ENCODE measurements at regions not wholly inside any gene's neighbourhood (a gene's known extent, or its start where the extent isn't known, plus 50 kb on each side); places are given as distances from the start of the nearest gene placed in this dataset.
A peak's percentile ranks its signal among the peaks of the same experiment; 100 is the strongest.
"Not testable (repeated sequence)": the region's sequence is repeated elsewhere in the genome, so short reads cannot be mapped to it uniquely, and the experiment has no call there.

DNA sequence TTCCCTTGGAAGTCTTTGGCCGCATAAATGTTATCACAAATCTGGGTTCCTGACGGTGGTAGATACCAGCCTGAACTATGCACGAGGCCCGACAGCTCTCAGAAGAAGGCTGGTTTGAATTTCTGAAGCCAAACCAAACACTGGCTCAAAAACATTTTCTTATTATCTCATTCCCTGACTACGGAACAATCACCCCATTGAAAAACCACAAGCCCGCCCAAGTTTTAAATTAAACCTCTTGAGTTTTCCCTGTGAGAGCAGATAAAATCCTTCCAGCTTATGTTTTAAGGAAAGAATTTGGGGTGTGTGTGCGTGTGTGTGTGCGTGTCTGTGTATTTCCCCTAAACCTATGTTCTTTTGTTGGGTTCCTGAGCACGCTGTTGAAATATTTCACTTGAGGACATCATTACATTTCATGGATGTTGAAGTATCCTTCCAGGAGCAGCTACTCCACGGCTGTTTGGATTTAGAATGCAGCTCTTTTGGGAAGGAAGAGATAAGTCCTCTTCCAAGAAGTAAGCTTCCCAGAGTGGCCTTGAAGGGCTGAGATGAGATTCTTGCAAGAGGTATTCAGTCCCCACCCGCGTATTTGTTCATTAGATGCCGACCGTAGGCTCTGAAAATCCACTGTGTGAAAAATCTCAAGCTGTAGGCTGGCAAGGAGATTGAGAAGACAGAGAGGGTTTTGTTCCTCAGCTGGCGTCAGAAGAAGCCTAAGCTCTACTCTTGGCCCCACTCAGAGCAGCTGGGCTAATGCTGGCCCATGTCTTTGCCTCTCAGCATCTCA is 131.0 kb upstream of the NCOR2 start:
- WGBS, 2 donors: 69 to 73% methylated on average over 15 of the region's 15 CpGs
- H3K27ac ChIP-seq (ENCODE audit: low read depth in 2 of 2, low read length in 1 of 2): peak overlapping the region in 1 of 2 donors; percentile 27
- H3K4me3 ChIP-seq (ENCODE audit: low read depth in 1 of 2, low read length in 2 of 2): no peak overlapping the region

DNA sequence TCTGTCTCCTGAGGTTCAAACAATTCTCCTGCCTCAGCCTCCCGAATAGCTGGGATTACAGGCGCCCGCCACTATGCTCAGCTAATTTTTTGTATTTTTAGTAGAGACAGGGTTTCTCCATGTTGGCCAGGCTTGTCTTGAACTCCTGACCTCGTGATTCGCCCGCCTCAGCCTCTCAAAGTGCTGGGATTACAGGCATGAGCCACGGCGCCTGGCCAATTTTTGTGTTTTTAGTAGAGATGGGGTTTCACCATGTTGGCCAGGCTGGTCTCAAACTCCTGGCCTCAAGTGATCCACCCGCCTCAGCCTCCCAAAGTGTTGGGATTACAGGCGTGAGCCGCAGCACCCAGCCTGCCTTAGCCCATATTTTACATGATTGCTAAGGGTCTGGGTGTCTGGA is 130.3 kb upstream of the NCOR2 start:
- H3K27me3 ChIP-seq (ENCODE audit: control insufficient read depth in 1 of 2, insufficient read depth in 2 of 2, low read length in 2 of 2); H3K4me3 ChIP-seq (ENCODE audit: low read depth in 1 of 2, low read length in 2 of 2); H3K9me3 ChIP-seq (ENCODE audit: control insufficient read depth in 2 of 2, insufficient read depth in 1 of 2, low read depth in 1 of 2, low read length in 1 of 2); H3K36me3 ChIP-seq (ENCODE audit: control insufficient read depth in 2 of 2, insufficient read depth in 2 of 2, low read length in 1 of 2); H3K4me1 ChIP-seq (ENCODE audit: control insufficient read depth in 2 of 2, insufficient read depth in 2 of 2, low read length in 1 of 2): not testable (repeated sequence)
- WGBS, 2 donors: 87 to 88% methylated on average over 11 of the region's 11 CpGs
- H3K27ac ChIP-seq (ENCODE audit: low read depth in 2 of 2, low read length in 1 of 2): peak overlapping the region in 1 of 2 donors; percentile 27

More for the DNA sequence above, 131.0 kb upstream of the NCOR2 start:
- Histone ChIP-seq H3K4me1 (ENCODE audit: control insufficient read depth in 2 of 2, insufficient read depth in 2 of 2, low read length in 1 of 2) (peaks cover 4 to 8% of the 10 kb centered on the region in 2 donors), H3K9me3 (ENCODE audit: control insufficient read depth in 2 of 2, insufficient read depth in 1 of 2, low read depth in 1 of 2, low read length in 1 of 2) (no peaks in the 10 kb centered on the region), H3K27me3 (ENCODE audit: control insufficient read depth in 1 of 2, insufficient read depth in 2 of 2, low read length in 2 of 2) (no peaks in the 10 kb centered on the region), H3K36me3 (ENCODE audit: control insufficient read depth in 2 of 2, insufficient read depth in 2 of 2, low read length in 1 of 2) (no peaks in the 10 kb centered on the region)

DNA sequence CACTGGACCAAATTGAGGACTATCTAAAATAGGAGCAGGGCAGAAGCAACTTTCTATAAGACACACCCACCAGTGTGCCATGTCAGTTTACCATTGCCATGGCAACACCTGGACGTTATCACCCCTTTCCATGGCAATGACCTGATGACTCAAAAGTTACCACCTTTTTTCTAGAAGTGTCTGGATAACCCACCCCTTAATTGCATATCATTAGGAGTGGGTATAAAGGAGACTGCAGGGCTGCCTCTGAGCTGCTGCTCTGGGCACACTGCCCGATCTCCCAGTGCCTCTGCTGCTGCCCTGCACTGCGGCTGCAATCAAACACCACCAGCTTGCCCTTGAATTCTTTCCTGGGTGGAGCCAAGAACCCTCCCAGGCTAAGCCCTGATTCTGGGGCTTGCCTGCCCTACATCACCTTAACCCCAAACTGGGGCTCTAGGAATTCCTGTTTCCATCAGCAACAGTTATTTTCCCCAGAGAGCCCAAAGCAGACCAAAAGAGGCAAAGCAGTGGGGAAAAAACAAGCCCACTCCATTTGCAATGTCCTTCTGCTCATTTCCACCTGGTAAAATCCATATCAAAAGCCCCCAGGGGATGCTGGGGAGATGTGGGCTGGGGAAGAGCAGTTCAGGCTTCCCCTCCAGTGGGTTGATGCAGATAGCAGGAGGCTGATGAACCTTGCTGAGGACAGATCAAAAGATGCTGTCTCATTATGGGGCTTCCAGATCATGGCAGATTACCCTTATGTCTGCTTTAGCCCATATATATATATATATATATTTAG is 129.5 kb upstream of the NCOR2 start:
- Histone ChIP-seq H3K27ac (ENCODE audit: low read depth in 2 of 2, low read length in 1 of 2) (no peak overlapping the region), H3K9me3 (ENCODE audit: control insufficient read depth in 2 of 2, insufficient read depth in 1 of 2, low read depth in 1 of 2, low read length in 1 of 2) (peaks cover 0 to 4% of the 10 kb centered on the region in 2 donors), H3K27me3 (ENCODE audit: control insufficient read depth in 1 of 2, insufficient read depth in 2 of 2, low read length in 2 of 2) (no peaks in the 10 kb centered on the region), H3K4me1 (ENCODE audit: control insufficient read depth in 2 of 2, insufficient read depth in 2 of 2, low read length in 1 of 2) (peaks cover 4 to 8% of the 10 kb centered on the region in 2 donors), H3K4me3 (ENCODE audit: low read depth in 1 of 2, low read length in 2 of 2) (no peak overlapping the region), H3K36me3 (ENCODE audit: control insufficient read depth in 2 of 2, insufficient read depth in 2 of 2, low read length in 1 of 2) (no peaks in the 10 kb centered on the region)
- WGBS, 2 donors: 29 to 34% methylated on average over 3 of the region's 3 CpGs

DNA sequence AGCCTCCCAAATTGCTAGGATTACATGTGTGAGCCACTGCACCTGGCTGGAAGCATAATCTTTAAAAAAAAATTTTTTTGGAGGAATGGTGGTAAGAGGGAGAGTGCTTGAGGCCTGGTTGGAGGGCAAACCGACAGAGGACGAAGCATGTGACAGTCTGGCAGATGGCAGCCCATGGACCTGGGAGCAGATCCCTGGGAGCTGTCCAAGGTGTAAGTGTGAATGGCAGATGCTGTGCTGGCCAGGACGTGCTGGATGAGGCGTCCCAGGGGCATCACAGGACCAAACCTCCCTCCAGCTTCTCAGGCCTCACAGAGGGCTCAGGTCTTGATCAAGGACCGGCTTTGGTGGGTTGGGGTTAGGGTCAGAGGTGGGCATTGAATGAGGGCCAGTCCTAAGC is 128.4 kb upstream of the NCOR2 start:
- 59 to 65% methylated on average over 5 of the region's 5 CpGs for WGBS, 2 donors
- H3K27me3 ChIP-seq (ENCODE audit: control insufficient read depth in 1 of 2, insufficient read depth in 2 of 2, low read length in 2 of 2): no peaks in the 10 kb centered on the region
- H3K4me3 ChIP-seq (ENCODE audit: low read depth in 1 of 2, low read length in 2 of 2): no peak overlapping the region
- H3K36me3 ChIP-seq (ENCODE audit: control insufficient read depth in 2 of 2, insufficient read depth in 2 of 2, low read length in 1 of 2): no peaks in the 10 kb centered on the region
- H3K27ac ChIP-seq (ENCODE audit: low read depth in 2 of 2, low read length in 1 of 2): no peak overlapping the region
- peaks cover 0 to 4% of the 10 kb centered on the region in 2 donors for H3K9me3 ChIP-seq (ENCODE audit: control insufficient read depth in 2 of 2, insufficient read depth in 1 of 2, low read depth in 1 of 2, low read length in 1 of 2)
- peaks cover 4 to 8% of the 10 kb centered on the region in 2 donors for H3K4me1 ChIP-seq (ENCODE audit: control insufficient read depth in 2 of 2, insufficient read depth in 2 of 2, low read length in 1 of 2)

DNA sequence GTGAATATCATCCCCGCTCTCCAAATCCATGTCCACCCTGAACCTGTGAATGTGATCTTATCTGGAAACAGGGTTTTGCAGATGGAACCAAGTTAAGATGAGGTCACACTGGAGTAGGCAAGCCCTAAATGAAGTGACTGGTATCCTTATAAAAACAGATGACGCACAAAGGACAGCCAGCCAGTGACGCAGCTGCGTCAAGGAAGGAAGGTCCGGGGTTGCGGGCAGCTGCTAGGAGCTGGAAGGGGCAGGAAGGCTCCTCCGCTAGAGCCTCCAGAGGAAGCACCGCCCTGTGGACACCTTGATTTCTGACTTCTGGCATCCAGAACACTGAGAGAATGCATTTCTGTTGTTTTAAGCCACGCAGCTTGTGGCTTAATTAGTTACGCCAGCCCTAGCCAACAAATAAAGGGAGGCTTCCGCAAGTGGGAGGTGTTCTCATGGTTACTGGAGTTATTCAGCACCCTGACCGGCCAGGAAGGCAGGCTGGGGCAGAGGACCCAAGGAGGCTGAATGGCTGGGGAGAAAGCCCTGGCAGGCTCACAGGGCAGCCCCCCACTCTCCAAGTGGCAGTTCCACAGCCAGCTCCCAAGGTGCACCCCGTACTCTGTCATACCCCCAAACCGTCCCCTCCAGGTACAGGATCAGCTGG is 127.6 kb upstream of the NCOR2 start:
- WGBS, 2 donors: 45 to 61% methylated on average over 14 of the region's 14 CpGs
- Histone ChIP-seq H3K4me3 (ENCODE audit: low read depth in 1 of 2, low read length in 2 of 2) (no peak overlapping the region), H3K27me3 (ENCODE audit: control insufficient read depth in 1 of 2, insufficient read depth in 2 of 2, low read length in 2 of 2) (no peaks in the 10 kb centered on the region), H3K27ac (ENCODE audit: low read depth in 2 of 2, low read length in 1 of 2) (peak overlapping the region in 1 of 2 donors; percentile 43), H3K4me1 (ENCODE audit: control insufficient read depth in 2 of 2, insufficient read depth in 2 of 2, low read length in 1 of 2) (peaks cover 4 to 8% of the 10 kb centered on the region in 2 donors), H3K9me3 (ENCODE audit: control insufficient read depth in 2 of 2, insufficient read depth in 1 of 2, low read depth in 1 of 2, low read length in 1 of 2) (peaks cover 0 to 4% of the 10 kb centered on the region in 2 donors), H3K36me3 (ENCODE audit: control insufficient read depth in 2 of 2, insufficient read depth in 2 of 2, low read length in 1 of 2) (no peaks in the 10 kb centered on the region)

DNA sequence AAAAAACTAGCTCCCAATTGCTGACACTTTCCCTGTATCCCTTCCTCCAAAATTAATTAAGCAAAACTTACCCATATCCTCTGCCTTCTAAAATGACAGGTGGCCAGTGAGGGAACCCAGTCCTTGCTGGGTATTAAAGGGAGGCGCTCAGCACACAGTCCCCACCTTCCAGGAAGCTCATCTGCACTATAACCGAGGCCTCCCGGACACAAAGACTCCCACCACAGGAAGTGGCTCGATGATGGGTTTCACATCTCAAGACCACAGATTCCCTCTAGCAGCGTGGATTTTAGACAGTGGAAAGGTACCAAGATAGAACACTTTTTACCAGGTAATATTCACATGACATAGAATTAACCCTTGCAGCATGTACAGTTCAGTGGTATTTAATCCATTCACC is 126.8 kb upstream of the NCOR2 start:
- Histone ChIP-seq H3K36me3 (ENCODE audit: control insufficient read depth in 2 of 2, insufficient read depth in 2 of 2, low read length in 1 of 2) (no peaks in the 10 kb centered on the region), H3K27ac (ENCODE audit: low read depth in 2 of 2, low read length in 1 of 2) (peak overlapping the region in 1 of 2 donors; percentile 35), H3K4me1 (ENCODE audit: control insufficient read depth in 2 of 2, insufficient read depth in 2 of 2, low read length in 1 of 2) (peaks cover 4 to 8% of the 10 kb centered on the region in 2 donors), H3K4me3 (ENCODE audit: low read depth in 1 of 2, low read length in 2 of 2) (no peak overlapping the region), H3K27me3 (ENCODE audit: control insufficient read depth in 1 of 2, insufficient read depth in 2 of 2, low read length in 2 of 2) (no peaks in the 10 kb centered on the region), H3K9me3 (ENCODE audit: control insufficient read depth in 2 of 2, insufficient read depth in 1 of 2, low read depth in 1 of 2, low read length in 1 of 2) (peaks cover 0 to 4% of the 10 kb centered on the region in 2 donors)
- 51 to 61% methylated on average over 5 of the region's 5 CpGs for WGBS, 2 donors

DNA sequence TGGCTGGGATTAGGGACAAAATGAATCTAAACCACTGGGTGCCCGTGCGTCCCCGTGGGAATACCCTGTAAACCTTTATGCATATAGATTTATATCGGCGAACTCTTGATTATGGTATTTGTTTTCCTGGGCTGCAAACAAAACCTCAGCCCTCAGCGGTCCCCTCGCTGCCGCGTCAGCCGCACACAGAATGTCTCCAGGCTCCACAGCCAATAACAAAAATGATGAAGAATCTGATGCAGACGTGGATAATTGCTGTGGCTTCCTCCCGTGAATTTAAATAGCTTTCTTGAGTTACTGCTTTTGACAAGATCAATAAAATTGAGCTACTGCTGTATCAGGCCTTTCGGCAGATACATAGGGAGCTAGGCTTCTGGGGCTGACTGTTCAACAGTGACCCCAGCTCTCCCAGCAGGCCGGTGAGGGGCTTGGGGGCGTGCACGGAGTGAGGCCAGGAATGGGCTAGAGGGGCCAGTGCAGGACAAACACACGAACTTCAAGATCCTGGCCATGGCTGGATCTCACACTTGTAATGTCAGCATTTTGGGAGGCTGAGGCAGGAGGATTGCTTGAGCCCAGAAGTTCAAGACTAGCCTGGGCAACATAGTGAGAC is 125.8 kb upstream of the NCOR2 start:
- no peaks in the 10 kb centered on the region for H3K27me3 ChIP-seq (ENCODE audit: control insufficient read depth in 1 of 2, insufficient read depth in 2 of 2, low read length in 2 of 2)
- peaks cover 0 to 4% of the 10 kb centered on the region in 2 donors for H3K9me3 ChIP-seq (ENCODE audit: control insufficient read depth in 2 of 2, insufficient read depth in 1 of 2, low read depth in 1 of 2, low read length in 1 of 2)
- peaks cover 4 to 8% of the 10 kb centered on the region in 2 donors for H3K4me1 ChIP-seq (ENCODE audit: control insufficient read depth in 2 of 2, insufficient read depth in 2 of 2, low read length in 1 of 2)
- 76 to 86% methylated on average over 17 of the region's 17 CpGs for WGBS, 2 donors
- no peak overlapping the region for H3K4me3 ChIP-seq (ENCODE audit: low read depth in 1 of 2, low read length in 2 of 2)
- no peak overlapping the region for H3K27ac ChIP-seq (ENCODE audit: low read depth in 2 of 2, low read length in 1 of 2)
- H3K36me3 ChIP-seq (ENCODE audit: control insufficient read depth in 2 of 2, insufficient read depth in 2 of 2, low read length in 1 of 2): no peaks in the 10 kb centered on the region

DNA sequence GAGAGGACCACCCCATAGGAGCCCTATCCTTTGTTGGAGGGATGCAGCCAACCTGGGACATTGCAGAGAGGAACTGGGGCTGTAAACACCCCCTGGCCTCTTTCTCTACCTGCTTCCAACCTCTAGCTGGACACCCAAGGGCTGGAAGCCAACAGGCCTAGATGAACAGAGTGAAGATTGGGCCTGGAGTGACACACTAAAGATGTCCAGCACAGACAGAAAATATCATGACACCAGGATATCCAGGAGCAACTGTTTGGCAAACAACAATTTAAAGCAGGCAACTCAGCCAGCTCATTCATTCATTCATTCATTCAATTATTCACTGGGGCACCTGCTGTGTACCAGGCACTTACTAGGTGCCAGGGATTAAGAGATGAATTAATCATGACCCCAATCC is 125.0 kb upstream of the NCOR2 start:
- Histone ChIP-seq H3K27me3 (ENCODE audit: control insufficient read depth in 1 of 2, insufficient read depth in 2 of 2, low read length in 2 of 2) (no peaks in the 10 kb centered on the region), H3K27ac (ENCODE audit: low read depth in 2 of 2, low read length in 1 of 2) (no peak overlapping the region), H3K4me1 (ENCODE audit: control insufficient read depth in 2 of 2, insufficient read depth in 2 of 2, low read length in 1 of 2) (peaks cover 4 to 15% of the 10 kb centered on the region in 2 donors), H3K9me3 (ENCODE audit: control insufficient read depth in 2 of 2, insufficient read depth in 1 of 2, low read depth in 1 of 2, low read length in 1 of 2) (peaks cover 0 to 4% of the 10 kb centered on the region in 2 donors), H3K36me3 (ENCODE audit: control insufficient read depth in 2 of 2, insufficient read depth in 2 of 2, low read length in 1 of 2) (no peaks in the 10 kb centered on the region), H3K4me3 (ENCODE audit: low read depth in 1 of 2, low read length in 2 of 2) (no peak overlapping the region)

DNA sequence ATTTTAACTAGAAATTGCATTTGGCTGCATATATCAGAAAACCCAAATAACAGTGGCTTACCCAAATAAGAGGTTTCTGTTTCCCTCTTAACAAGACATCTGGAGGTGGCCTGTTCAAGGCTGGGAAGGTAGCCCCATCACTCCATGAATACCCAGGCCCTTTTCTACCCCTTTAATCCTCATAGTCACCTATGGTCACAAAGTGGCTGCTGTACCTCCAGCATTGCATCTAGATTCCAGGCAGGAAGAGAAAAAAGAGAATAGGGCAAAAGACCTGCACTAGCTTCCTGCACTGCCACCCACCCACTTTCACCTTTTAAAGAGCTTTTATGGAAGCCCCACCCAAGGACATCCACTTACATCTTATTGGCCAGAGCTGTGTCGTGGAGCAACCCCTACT is 124.0 kb upstream of the NCOR2 start:
- peaks cover 0 to 4% of the 10 kb centered on the region in 2 donors for H3K9me3 ChIP-seq (ENCODE audit: control insufficient read depth in 2 of 2, insufficient read depth in 1 of 2, low read depth in 1 of 2, low read length in 1 of 2)
- 95 to 96% methylated on average over 1 of the region's 1 CpG for WGBS, 2 donors
- no peak overlapping the region for H3K27ac ChIP-seq (ENCODE audit: low read depth in 2 of 2, low read length in 1 of 2)
- peaks cover 4 to 14% of the 10 kb centered on the region in 2 donors for H3K4me1 ChIP-seq (ENCODE audit: control insufficient read depth in 2 of 2, insufficient read depth in 2 of 2, low read length in 1 of 2)
- no peaks in the 10 kb centered on the region for H3K27me3 ChIP-seq (ENCODE audit: control insufficient read depth in 1 of 2, insufficient read depth in 2 of 2, low read length in 2 of 2)
- H3K4me3 ChIP-seq (ENCODE audit: low read depth in 1 of 2, low read length in 2 of 2): no peak overlapping the region
- H3K36me3 ChIP-seq (ENCODE audit: control insufficient read depth in 2 of 2, insufficient read depth in 2 of 2, low read length in 1 of 2): no peaks in the 10 kb centered on the region
